GM12874 (cell line): ENCODE measurements at regions not wholly inside any gene's neighbourhood (a gene's known extent, or its start where the extent isn't known, plus 50 kb on each side); places are given as distances from the start of the nearest gene placed in this dataset.

Source experiments
- TF ChIP-seq, protein P1 (sequence below): IDR thresholded peaks from 2 replicates; pipeline ENCODE4 v1.5.1; 2011; ENCODE audit warnings: low read depth, mild to moderate bottlenecking, control low read depth, low read length, moderate library complexity; ENCODE audit not compliant: insufficient read depth

DNA sequence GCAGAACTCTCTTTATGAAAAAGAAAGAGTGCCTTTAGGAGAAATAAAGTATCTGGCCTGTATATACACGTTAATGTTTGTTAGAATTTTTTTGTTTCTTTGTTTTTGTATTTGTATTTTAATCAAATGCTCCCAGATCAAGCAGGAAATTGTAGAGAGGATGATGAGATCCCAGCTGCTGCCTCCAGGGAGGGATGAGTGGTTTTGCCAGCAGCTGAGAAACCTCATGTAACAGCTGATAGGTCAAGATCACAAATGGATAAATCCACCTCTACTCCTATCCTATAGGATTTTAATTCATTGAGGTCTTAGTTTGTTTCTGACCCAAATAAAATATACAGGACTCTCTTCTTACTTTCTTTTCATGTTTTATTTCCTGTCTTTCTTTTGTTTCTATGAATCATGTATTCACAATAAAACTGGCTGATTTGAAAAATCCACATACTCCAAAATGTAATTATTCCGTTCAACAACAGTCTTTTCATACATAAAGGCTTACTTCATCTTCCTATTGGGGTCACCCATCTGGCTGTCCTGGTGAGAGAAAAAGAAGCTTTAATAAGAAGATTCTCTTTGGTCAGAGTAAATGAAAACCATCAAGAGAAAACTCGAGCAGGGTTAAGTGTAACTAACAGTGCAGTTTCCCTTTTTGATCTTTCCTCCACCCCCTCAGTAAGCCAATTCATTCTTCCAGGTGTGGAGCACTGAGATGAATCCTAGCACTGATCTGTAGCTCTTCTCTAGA, 129.3 kb upstream of the PLPPR5 start:
- TF ChIP-seq, protein P1, sequence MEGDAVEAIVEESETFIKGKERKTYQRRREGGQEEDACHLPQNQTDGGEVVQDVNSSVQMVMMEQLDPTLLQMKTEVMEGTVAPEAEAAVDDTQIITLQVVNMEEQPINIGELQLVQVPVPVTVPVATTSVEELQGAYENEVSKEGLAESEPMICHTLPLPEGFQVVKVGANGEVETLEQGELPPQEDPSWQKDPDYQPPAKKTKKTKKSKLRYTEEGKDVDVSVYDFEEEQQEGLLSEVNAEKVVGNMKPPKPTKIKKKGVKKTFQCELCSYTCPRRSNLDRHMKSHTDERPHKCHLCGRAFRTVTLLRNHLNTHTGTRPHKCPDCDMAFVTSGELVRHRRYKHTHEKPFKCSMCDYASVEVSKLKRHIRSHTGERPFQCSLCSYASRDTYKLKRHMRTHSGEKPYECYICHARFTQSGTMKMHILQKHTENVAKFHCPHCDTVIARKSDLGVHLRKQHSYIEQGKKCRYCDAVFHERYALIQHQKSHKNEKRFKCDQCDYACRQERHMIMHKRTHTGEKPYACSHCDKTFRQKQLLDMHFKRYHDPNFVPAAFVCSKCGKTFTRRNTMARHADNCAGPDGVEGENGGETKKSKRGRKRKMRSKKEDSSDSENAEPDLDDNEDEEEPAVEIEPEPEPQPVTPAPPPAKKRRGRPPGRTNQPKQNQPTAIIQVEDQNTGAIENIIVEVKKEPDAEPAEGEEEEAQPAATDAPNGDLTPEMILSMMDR, result no peak

DNA sequence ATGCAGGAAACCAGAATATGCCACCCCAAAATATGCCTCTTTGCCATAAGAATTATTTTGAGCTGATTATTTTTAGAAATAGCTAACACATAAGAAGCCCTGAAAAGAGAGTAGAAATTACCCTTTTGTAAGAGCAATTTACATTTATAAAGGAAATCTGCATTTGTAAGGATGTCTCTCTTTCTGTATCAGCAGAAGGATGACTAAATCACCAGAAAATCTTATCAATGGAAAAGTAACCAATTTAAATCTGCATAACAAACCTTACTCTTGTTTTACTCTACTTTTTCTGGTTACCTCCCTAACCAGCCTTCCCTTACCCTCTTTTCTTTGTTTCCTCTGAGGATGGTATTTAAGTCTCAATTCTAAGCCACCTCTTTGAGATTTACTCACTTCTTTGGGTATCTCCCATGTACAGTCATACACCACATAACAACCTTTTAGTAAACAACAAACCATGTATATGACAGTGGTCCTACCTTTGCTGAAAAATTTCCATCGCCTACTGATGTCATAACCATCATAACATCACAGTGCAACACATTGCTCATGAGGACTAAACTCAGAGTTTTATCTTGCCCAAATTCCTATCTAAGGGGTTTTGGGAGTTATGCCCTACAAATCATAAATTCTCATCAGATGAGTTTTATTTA, 126.6 kb upstream of the PLPPR4 start:
- TF ChIP-seq, protein P1, result no peak

DNA sequence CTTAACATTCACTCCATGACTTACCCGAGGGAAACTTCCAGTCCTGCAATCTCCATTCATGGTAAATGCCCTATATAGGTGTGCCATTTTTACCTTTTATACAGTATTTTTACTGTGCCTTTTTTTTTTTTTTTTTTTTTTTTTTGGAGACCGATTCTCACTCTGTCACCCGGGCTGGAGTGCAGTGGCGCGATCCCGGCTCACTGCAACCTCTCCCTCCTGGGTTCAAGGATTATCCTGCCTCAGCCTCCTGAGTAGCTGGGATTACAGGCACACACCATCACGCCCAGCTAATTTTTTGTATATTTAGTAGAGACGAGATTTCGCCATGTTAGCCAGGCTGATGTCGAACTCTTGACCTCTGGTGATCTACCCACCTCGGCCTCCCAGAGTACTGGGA, 124.4 kb upstream of the PLPPR4 start:
- TF ChIP-seq, protein P1, result no peak

GRCh38 chr1:99146129-99146848, 118.0 kb upstream of the PLPPR4 start:
- TF ChIP-seq, protein P1, result no peak

GRCh38 chr1:99149952-99150351, 114.3 kb upstream of the PLPPR4 start:
- TF ChIP-seq, protein P1, result no peak

DNA sequence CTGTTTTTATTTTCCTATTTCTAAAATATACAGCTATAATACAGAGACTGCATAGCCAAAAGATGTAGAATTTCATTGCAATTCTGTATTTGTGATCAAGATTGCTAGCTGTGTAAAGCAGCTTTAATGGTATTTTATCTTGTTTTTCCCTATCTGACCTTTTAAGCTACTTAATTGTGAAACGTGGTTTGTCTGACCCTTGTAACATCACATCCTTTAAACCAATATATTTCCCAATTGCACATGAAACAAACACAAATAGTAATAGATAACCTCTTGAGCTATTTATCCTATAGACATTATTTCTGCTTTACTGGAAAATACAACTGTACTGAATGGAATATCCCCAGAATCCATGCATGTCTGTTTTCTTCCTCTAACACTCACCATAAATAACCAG, 112.2 kb upstream of the PLPPR4 start:
- TF ChIP-seq, protein P1, result no peak

DNA sequence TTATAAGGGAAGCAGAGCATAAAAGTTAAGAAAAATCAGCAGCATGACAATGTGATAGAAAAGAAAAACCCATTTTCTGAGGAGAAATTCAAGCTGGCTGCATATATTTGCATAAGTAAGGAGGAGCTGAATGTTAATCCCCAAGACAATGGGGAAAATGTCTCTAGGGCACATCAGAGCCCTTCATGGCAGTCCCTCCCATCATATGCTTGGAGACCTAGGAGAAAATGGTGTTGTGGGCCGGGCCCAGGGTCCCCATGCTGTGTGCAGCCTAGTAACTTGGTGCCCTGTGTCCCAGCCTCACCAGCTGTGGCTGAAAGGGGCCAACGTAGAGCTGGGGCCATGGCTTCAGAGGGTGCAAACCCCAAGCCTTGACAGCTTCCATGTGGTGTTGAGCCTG, 100.6 kb upstream of the PLPPR4 start:
- TF ChIP-seq, protein P1, result no peak
